Karpas-422 (cell line): ENCODE measurements at regions not wholly inside any gene's neighbourhood (a gene's known extent, or its start where the extent isn't known, plus 50 kb on each side); places are given as distances from the start of the nearest gene placed in this dataset.

ENCODE experiments used
- DNase-seq: peaks from one replicate; pipeline ENCODE4 v3.0.0-alpha.2; 2015
- H2AFZ ChIP-seq: fragments of 200-600 bp; sonication (generic); 2 replicates; pipeline ENCODE4 v1.6.1; 2014; ENCODE audit warnings: antibody characterized with exemption, low read length, mixed read lengths
- H3K27ac ChIP-seq: fragments of 200-600 bp; sonication (generic); 2 replicates; pipeline ENCODE4 v1.5.1; 2014; ENCODE audit warnings: mild to moderate bottlenecking, low read length, moderate library complexity
- H3K27me3 ChIP-seq: fragments of 200-600 bp; sonication (generic); 2 replicates; pipeline ENCODE4 v1.6.1; 2014; ENCODE audit warnings: low read length, mixed read lengths
- H3K36me3 ChIP-seq: fragments of 200-600 bp; sonication (generic); 2 replicates; pipeline ENCODE4 v1.6.1; 2014; ENCODE audit warnings: low read length, mixed read lengths; ENCODE audit not compliant: insufficient read depth
- H3K4me1 ChIP-seq: fragments of 200-600 bp; sonication (generic); 2 replicates; pipeline ENCODE4 v1.6.1; 2014; ENCODE audit warnings: mild to moderate bottlenecking, low read length, mixed read lengths
- H3K4me2 ChIP-seq: fragments of 200-600 bp; sonication (generic); 2 replicates; pipeline ENCODE4 v1.6.1; 2014; ENCODE audit warnings: low read length, low read depth, mild to moderate bottlenecking; ENCODE audit not compliant: poor library complexity, severe bottlenecking
- H3K4me3 ChIP-seq: fragments of 200-600 bp; sonication (generic); 2 replicates; pipeline ENCODE4 v1.5.1; 2014; ENCODE audit warnings: mild to moderate bottlenecking, antibody characterized with exemption, low read length, mixed read lengths
- H3K79me2 ChIP-seq: fragments of 200-600 bp; sonication (generic); 2 replicates; pipeline ENCODE4 v1.6.1; 2014; ENCODE audit warnings: mild to moderate bottlenecking, low read length, mixed read lengths
- H3K9ac ChIP-seq: fragments of 200-600 bp; sonication (generic); 2 replicates; pipeline ENCODE4 v1.6.0; 2014; ENCODE audit warnings: low read length
- H3K9me2 ChIP-seq: fragments of 200-600 bp; sonication (generic), shearing (Covaris generic); replicated peaks from 2 replicates; pipeline ENCODE4 v1.6.0; 2014; ENCODE audit warnings: mild to moderate bottlenecking, low read length, moderate library complexity; ENCODE audit not compliant: insufficient read depth
- H3K9me3 ChIP-seq: fragments of 300-700, 200-600 bp; sonication (generic); 2 replicates; pipeline ENCODE4 v1.6.1; 2014; ENCODE audit warnings: low read length, mixed read lengths
- H4K20me1 ChIP-seq: fragments of 200-600 bp; sonication (generic); 2 replicates; pipeline ENCODE4 v1.6.1; 2014; ENCODE audit warnings: mild to moderate bottlenecking, antibody characterized with exemption, low read length, low read depth; ENCODE audit not compliant: insufficient read depth

GRCh38 chr12:20028033-20028432, 340.3 kb upstream of the PDE3A start:
- Histone ChIP-seq H3K27ac (no peak overlapping the region), H3K4me2 (no peak overlapping the region), H4K20me1 (no peaks in the 10 kb centered on the region), H3K9me3 (no peaks in the 10 kb centered on the region), H3K36me3 (no peaks in the 10 kb centered on the region), H3K9me2 (no peaks in the 10 kb centered on the region), H3K79me2 (no peaks in the 10 kb centered on the region), H3K4me3 (no peak overlapping the region), H3K9ac (no peak overlapping the region), H3K27me3 (no peaks in the 10 kb centered on the region), H3K4me1 (no peaks in the 10 kb centered on the region), H2AFZ (no peak overlapping the region)
- no peak for DNase-seq

DNA sequence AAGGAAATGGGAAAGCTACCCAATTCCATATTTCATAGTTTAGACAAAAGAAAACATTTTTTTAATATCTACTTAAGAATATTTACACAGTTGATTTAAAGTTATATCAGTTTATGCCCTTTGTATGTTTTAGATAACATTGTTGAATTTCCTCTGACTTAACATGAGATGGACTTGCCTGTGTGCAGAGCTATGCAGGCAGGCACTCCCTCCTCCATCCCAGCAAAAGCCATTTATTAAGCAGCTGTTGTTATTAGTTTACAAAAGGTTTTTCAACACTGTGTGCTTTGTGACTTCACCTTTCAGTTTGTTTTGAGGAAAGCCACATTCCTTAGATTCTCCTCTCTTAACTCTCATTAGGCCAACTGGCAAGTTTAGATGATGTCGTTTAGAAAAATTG, 337.5 kb upstream of the PDE3A start:
- Histone ChIP-seq H3K4me2 (no peak overlapping the region), H3K79me2 (no peaks in the 10 kb centered on the region), H3K27ac (no peak overlapping the region), H3K36me3 (no peaks in the 10 kb centered on the region), H3K9me2 (no peaks in the 10 kb centered on the region), H3K4me1 (no peaks in the 10 kb centered on the region), H3K9ac (no peak overlapping the region), H4K20me1 (no peaks in the 10 kb centered on the region), H3K27me3 (no peaks in the 10 kb centered on the region), H3K4me3 (no peak overlapping the region), H3K9me3 (no peaks in the 10 kb centered on the region), H2AFZ (no peak overlapping the region)
- no peak for DNase-seq

- no peak overlapping the region for H3K4me3 ChIP-seq
- no peaks in the 10 kb centered on the region for H3K27me3 ChIP-seq
- H3K9ac ChIP-seq: no peak overlapping the region
- no peaks in the 10 kb centered on the region for H3K9me2 ChIP-seq
- DNase-seq: no peak
- H3K4me2 ChIP-seq: no peak overlapping the region
- no peaks in the 10 kb centered on the region for H3K36me3 ChIP-seq
- H3K79me2 ChIP-seq: no peaks in the 10 kb centered on the region
- H3K4me1 ChIP-seq: no peaks in the 10 kb centered on the region
- no peaks in the 10 kb centered on the region for H4K20me1 ChIP-seq
- H3K9me3 ChIP-seq: no peaks in the 10 kb centered on the region
- no peak overlapping the region for H2AFZ ChIP-seq
- no peak overlapping the region for H3K27ac ChIP-seq
These were observed 328.8 kb upstream of the PDE3A start for GRCh38 chr12:20039562-20039961.

DNA sequence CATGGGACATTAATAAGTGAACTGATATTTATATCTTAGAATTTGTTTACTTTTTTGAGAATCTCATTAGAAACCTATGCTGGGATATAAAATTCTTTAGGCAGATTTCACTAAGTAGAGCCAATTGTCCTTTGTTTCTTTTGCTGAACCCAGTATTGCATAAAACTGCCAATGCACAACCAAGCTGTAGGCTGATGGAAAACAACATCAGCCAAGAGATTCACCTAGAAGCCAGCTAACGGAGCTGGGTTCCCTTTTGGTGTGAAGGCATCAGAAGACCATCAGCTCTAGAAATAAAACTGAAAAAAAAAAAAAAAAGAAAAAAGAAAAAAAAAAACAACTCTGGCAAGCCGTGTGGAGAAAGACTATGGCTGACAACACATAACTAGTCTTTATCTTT, 328.2 kb upstream of the PDE3A start:
- Histone ChIP-seq H3K79me2 (no peaks in the 10 kb centered on the region), H3K9me3 (no peaks in the 10 kb centered on the region), H3K4me1 (no peaks in the 10 kb centered on the region), H3K9me2 (no peaks in the 10 kb centered on the region), H4K20me1 (no peaks in the 10 kb centered on the region), H2AFZ (no peak overlapping the region), H3K27ac (no peak overlapping the region), H3K9ac (no peak overlapping the region), H3K4me3 (no peak overlapping the region), H3K27me3 (no peaks in the 10 kb centered on the region), H3K36me3 (no peaks in the 10 kb centered on the region), H3K4me2 (no peak overlapping the region)
- DNase-seq: no peak

- no peaks in the 10 kb centered on the region for H3K9me3 ChIP-seq
- H3K27ac ChIP-seq: no peak overlapping the region
- no peaks in the 10 kb centered on the region for H3K36me3 ChIP-seq
- no peaks in the 10 kb centered on the region for H3K79me2 ChIP-seq
- DNase-seq: no peak
- H3K4me3 ChIP-seq: no peak overlapping the region
- no peak overlapping the region for H2AFZ ChIP-seq
- no peak overlapping the region for H3K4me2 ChIP-seq
- no peak overlapping the region for H3K9ac ChIP-seq
- no peaks in the 10 kb centered on the region for H3K27me3 ChIP-seq
- no peaks in the 10 kb centered on the region for H4K20me1 ChIP-seq
- H3K9me2 ChIP-seq: no peaks in the 10 kb centered on the region
- H3K4me1 ChIP-seq: no peaks in the 10 kb centered on the region
These were observed 327.5 kb upstream of the PDE3A start for GRCh38 chr12:20040831-20041230.

DNA sequence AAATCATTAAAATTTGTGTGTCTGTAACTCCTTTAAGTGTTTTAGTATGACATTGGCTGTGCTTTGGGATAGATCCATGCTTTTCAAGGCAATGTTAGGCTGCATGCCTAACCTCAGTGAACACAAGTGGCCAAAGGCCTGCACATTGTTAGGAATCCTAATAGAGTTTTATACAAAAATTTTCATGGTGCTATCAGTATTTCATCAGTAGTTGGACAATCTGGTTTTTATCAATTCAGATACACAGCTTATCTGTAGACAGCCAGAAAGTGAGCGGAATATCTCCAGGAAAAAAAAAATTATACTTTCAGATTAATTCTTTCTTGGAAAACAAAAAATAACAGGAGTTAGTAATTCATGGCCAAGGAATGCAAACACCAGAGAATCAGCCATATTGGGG, 324.0 kb upstream of the PDE3A start:
- H3K9me2 ChIP-seq: no peaks in the 10 kb centered on the region
- no peaks in the 10 kb centered on the region for H4K20me1 ChIP-seq
- no peak for DNase-seq
- no peak overlapping the region for H2AFZ ChIP-seq
- H3K27ac ChIP-seq: no peak overlapping the region
- H3K4me2 ChIP-seq: no peak overlapping the region
- H3K27me3 ChIP-seq: no peaks in the 10 kb centered on the region
- H3K9me3 ChIP-seq: no peaks in the 10 kb centered on the region
- H3K4me1 ChIP-seq: no peaks in the 10 kb centered on the region
- H3K9ac ChIP-seq: no peak overlapping the region
- H3K79me2 ChIP-seq: no peaks in the 10 kb centered on the region
- no peak overlapping the region for H3K4me3 ChIP-seq
- H3K36me3 ChIP-seq: no peaks in the 10 kb centered on the region

DNA sequence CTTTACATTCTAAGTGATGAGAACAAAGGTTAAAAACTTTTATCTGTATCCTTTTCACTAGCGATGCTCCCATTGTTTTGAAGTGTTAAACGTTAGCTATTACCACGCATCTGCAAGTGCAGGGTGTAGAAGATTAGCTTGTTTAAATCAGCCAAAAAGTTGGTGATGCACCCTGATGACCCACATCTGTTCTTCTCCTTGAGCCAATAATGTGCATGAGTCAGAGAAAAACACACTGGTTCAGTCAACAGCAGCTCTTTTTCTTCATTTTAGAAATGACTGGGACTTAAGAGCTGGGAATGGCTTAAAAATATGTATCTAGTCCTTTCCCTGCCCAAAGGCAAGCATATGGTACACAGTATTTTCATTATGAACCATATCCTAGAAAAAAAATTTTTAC, 323.5 kb upstream of the PDE3A start:
- Histone ChIP-seq H3K9ac (no peak overlapping the region), H3K9me2 (no peaks in the 10 kb centered on the region), H3K36me3 (no peaks in the 10 kb centered on the region), H2AFZ (no peak overlapping the region), H3K4me1 (no peaks in the 10 kb centered on the region), H3K27me3 (no peaks in the 10 kb centered on the region), H3K9me3 (no peaks in the 10 kb centered on the region), H3K4me2 (no peak overlapping the region), H3K79me2 (no peaks in the 10 kb centered on the region), H3K4me3 (no peak overlapping the region), H4K20me1 (no peaks in the 10 kb centered on the region), H3K27ac (no peak overlapping the region)
- DNase-seq: no peak

- DNase-seq: no peak
- Histone ChIP-seq H3K4me3 (no peak overlapping the region), H3K9me3 (no peaks in the 10 kb centered on the region), H3K9ac (no peak overlapping the region), H3K36me3 (no peaks in the 10 kb centered on the region), H3K4me2 (no peak overlapping the region), H3K27me3 (no peaks in the 10 kb centered on the region), H3K4me1 (no peaks in the 10 kb centered on the region), H3K79me2 (no peaks in the 10 kb centered on the region), H2AFZ (no peak overlapping the region), H4K20me1 (no peaks in the 10 kb centered on the region), H3K27ac (no peak overlapping the region), H3K9me2 (no peaks in the 10 kb centered on the region)
These were observed 320.4 kb upstream of the PDE3A start for GRCh38 chr12:20047901-20048300.

DNA sequence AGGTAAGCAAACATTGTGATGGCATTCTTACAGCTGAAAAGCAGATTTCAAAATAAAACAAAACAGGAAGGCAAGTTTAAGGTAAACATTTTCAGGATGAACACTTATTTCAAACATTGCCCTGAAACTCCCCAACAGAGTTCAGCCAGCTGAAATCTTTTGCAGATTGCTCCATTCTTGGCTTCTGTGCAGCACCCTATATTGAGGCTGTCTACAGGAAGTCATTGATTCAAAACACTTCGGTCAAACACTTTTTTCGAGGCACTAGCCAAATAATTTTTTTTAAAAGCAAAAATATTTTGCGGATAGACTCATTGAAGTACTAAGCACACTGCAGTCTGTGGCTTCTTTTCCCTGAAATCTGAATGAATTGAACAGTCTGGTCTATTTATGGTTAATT, 318.1 kb upstream of the PDE3A start:
- H3K27me3 ChIP-seq: no peaks in the 10 kb centered on the region
- no peaks in the 10 kb centered on the region for H3K9me2 ChIP-seq
- H3K27ac ChIP-seq: no peak overlapping the region
- no peaks in the 10 kb centered on the region for H3K79me2 ChIP-seq
- H3K36me3 ChIP-seq: no peaks in the 10 kb centered on the region
- no peaks in the 10 kb centered on the region for H3K4me1 ChIP-seq
- H4K20me1 ChIP-seq: no peaks in the 10 kb centered on the region
- no peaks in the 10 kb centered on the region for H3K9me3 ChIP-seq
- H2AFZ ChIP-seq: no peak overlapping the region
- no peak overlapping the region for H3K9ac ChIP-seq
- H3K4me3 ChIP-seq: no peak overlapping the region
- DNase-seq: no peak
- no peak overlapping the region for H3K4me2 ChIP-seq
